ENCODE measurements at regions not wholly inside any gene's neighbourhood (a gene's known extent, or its start where the extent isn't known, plus 50 kb on each side); places are given as distances from the start of the nearest gene placed in this dataset.
"Not testable (repeated sequence)": the region's sequence is repeated elsewhere in the genome, so short reads cannot be mapped to it uniquely, and the experiment has no call there.

DNA sequence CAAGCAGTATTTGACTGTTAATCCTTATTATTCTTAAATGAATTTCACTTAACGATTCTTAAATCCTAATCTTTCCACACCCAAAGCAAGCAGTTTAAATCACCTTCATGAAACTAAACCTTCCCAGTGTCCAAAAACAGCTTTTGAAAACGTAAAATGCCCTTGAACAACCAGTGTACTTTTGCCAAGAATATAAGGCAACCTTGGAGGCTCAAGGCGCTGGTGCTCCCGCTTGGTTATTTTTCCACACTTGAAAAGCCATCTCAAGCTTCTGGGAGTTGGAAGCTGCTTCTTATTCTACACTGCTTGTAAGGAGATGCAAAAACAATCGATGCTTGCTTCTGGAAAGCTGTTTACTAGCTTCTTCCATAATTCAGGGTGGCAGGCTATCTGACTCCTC, 625.7 kb downstream of the HTR1B start:
- no peak for DNase-seq (ENCODE audit: extremely low read depth, low read depth)
- TF ChIP-seq, protein P1, sequence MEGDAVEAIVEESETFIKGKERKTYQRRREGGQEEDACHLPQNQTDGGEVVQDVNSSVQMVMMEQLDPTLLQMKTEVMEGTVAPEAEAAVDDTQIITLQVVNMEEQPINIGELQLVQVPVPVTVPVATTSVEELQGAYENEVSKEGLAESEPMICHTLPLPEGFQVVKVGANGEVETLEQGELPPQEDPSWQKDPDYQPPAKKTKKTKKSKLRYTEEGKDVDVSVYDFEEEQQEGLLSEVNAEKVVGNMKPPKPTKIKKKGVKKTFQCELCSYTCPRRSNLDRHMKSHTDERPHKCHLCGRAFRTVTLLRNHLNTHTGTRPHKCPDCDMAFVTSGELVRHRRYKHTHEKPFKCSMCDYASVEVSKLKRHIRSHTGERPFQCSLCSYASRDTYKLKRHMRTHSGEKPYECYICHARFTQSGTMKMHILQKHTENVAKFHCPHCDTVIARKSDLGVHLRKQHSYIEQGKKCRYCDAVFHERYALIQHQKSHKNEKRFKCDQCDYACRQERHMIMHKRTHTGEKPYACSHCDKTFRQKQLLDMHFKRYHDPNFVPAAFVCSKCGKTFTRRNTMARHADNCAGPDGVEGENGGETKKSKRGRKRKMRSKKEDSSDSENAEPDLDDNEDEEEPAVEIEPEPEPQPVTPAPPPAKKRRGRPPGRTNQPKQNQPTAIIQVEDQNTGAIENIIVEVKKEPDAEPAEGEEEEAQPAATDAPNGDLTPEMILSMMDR (IDR thresholded peaks at IDR 0.05; ENCODE audit: low read depth, low read length): no peak

DNA sequence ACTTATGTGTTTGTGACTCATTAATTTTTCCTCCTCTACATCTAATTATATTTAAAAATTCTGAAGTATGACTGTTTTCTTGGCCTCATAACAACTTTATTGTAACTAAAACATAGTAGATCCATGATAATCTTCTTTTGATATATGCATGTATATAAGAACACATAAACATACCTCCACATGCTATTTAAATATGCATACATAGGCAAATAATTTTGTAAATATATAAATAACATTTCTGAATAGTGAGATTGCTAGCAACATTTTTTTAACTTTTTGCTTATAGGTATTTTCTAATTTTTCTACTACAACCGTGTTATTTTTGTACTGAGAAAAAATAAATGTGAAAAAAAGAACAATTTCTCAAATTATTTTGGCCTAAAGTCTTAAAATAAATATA, 627.6 kb downstream of the HTR1B start:
- DNase-seq (ENCODE audit: extremely low read depth, low read depth): no peak
- TF ChIP-seq, protein P1 (IDR thresholded peaks at IDR 0.05; ENCODE audit: low read depth, low read length): no peak

DNA sequence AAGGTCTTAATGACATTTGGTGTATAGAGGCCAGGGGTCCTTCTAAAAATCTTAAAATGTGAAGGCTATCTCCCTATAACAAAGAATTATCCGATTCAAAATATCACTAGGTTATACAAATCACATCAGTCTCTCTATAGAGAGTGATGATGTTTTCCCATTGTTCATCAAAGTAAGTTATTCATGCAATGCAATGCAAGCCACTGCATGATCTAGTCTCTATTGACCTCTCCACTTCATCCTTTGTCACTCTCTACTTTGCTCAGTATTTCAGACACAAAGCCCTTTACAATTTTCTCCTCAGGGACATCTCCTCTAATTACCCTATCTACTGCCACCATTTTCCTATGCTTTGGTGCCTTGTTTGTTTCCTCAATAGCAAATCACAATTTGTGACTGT, 628.0 kb downstream of the HTR1B start:
- no peak for DNase-seq (ENCODE audit: extremely low read depth, low read depth)

DNA sequence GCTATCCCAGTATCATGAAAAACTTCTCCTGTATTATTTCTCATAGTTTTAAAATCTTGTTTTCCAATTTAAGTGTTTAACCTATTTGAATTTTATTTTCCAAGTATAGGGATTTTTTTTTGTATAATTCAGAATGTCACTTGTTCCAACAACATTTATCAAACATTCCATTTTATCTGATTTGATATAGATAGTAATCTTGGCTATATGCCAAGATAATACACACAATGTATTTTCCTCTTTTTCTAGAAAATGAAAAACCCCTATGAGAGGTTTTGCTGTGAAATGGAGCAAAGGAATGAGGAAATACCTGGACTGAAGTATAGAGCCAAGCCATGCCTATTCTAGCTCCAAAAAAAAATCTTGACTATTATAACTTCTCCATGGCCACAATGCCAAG, 628.9 kb downstream of the HTR1B start:
- TF ChIP-seq, protein P1 (IDR thresholded peaks at IDR 0.05; ENCODE audit: low read depth, low read length): no peak
- no peak for DNase-seq (ENCODE audit: extremely low read depth, low read depth)

More for the DNA sequence above, 628.0 kb downstream of the HTR1B start:
- TF ChIP-seq, protein P1 (IDR thresholded peaks at IDR 0.05; ENCODE audit: low read depth, low read length): no peak

DNA sequence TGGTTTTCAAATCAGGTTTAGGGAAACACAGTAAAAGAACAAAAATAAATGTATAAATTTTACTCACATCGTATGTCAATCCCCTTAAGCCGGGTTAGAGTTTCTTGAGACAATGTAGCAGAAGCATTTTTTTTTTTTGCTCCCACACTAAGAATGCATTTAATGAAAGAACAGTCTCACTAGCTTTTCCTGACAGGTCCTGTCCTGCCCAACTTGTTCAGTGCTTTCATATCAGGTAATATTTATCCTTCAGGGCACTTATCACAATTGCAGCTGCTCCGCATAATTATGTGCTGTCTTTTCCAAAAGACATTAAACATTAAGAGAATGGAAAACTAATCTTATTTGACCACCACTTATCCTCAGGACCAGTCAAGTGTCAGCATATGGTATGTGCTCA, 632.0 kb downstream of the HTR1B start:
- TF ChIP-seq, protein P1 (IDR thresholded peaks at IDR 0.05; ENCODE audit: low read depth, low read length): no peak
- DNase-seq (ENCODE audit: extremely low read depth, low read depth): no peak

DNA sequence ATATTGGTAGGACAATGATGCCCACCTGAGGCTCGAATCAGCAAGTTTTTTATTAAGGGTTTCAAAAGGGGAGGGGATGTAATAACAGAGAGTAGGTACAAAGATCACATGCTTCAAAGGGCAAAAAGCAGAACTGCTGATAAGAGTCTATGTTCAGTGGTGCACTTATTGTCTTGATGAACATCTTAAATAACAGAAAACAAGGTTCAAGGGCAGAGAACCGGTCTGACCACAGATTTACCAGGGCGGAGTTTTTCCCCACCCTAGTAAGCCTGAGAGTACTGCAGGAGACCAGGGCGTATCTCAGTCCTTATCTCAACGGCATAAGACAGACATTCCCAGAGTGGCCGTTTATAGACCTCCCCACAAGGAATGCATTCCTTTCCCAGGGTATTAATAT, 639.7 kb downstream of the HTR1B start:
- DNase-seq (ENCODE audit: extremely low read depth, low read depth): not testable (repeated sequence)

DNA sequence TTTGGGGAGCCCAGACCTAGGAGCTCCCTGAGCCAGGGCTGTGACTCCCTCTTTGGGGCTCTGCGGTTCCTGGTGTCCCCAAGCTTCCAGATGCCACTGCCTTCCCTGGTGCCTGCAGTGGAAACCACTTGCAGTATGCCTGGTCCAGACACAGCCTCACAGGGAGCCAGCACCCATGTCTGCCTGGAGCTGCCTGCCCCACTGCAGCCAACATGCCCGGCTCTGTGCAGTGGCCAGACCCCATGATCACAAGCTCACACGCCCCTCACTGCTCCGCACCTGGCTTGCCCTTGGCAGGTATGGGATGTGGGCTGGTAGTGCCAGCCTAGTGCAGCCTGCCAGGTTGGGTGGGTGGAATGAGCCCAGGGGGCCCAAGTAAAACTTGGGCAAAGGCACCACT, 644.8 kb downstream of the HTR1B start:
- DNase-seq (ENCODE audit: extremely low read depth, low read depth): no peak
- TF ChIP-seq, protein P1 (IDR thresholded peaks at IDR 0.05; ENCODE audit: low read depth, low read length): no peak

DNA sequence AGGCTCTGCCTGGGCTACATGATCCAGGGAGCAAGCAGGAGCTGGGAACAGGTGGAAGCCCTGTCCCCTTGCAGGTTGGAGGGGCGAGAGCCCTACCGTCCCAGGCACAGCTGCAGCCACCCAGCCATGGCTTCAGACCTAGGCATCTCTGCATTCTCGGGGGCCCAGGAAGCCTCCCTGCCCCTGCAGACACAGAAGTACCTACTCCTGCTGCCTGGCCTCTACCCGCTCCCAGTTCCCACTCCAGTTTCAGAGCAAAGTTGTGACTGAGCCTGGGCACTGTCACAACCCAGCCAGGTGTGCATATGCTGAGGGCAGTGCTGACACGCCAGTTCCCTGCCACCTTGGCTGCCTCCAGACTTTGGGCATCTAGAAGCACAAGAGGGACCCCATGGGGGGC, 645.9 kb downstream of the HTR1B start:
- no peak for DNase-seq (ENCODE audit: extremely low read depth, low read depth)
- TF ChIP-seq, protein P1 (IDR thresholded peaks at IDR 0.05; ENCODE audit: low read depth, low read length): no peak

All from AG09319 (cell line).